Gastrocnemius medialis (tissue), 4 donors: ENCODE measurements at regions not wholly inside any gene's neighbourhood (a gene's known extent, or its start where the extent isn't known, plus 50 kb on each side); places are given as distances from the start of the nearest gene placed in this dataset.
"Not testable (repeated sequence)": the region's sequence is repeated elsewhere in the genome, so short reads cannot be mapped to it uniquely, and the experiment has no call there.

Experiments used
- POLR2A ChIP-seq, 2 donors: fragments of 450-650 bp; IDR thresholded peaks; one replicate each; pipeline ENCODE4 v1.6.1; 2017; ENCODE audit warnings: antibody characterized with exemption in 2 of 2, mild to moderate bottlenecking in 2 of 2, moderate library complexity in 2 of 2
- TF ChIP-seq, protein P1 (sequence below), 5 experiments: fragments of 450-650 bp in 3 of 5; fragments of 200-600 bp in 2 of 5; sonication (generic) in 2 of 5; IDR thresholded peaks in 4 of 5; conservative IDR thresholded peaks in 1 of 5; 1 replicate in 4 of 5; 2 replicates in 1 of 5; pipeline ENCODE4 v1.5.1; 2016 to 2019; ENCODE audit warnings: antibody characterized with exemption in 5 of 5, mild to moderate bottlenecking in 3 of 5, moderate library complexity in 3 of 5

DNA sequence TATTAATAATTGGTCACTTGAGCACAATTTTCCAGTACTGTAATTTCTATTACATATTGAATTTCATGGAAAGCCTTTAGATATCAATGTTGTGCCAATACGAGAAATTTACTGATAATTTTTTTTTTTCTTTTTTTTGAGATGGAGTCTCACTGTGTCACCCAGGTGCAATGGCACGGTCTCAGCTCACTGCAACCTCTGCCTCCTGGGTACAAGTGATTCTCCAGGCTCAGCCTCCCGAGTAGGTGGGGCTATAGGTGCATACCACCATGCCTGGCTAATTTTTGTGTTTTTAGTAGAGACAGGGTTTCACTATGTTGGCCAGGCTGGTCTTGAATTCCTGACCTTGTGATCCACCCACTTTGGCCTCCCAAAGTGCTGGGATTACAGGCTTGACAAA lies 435.4 kb downstream of the FUT8 start:
- TF ChIP-seq, protein P1, sequence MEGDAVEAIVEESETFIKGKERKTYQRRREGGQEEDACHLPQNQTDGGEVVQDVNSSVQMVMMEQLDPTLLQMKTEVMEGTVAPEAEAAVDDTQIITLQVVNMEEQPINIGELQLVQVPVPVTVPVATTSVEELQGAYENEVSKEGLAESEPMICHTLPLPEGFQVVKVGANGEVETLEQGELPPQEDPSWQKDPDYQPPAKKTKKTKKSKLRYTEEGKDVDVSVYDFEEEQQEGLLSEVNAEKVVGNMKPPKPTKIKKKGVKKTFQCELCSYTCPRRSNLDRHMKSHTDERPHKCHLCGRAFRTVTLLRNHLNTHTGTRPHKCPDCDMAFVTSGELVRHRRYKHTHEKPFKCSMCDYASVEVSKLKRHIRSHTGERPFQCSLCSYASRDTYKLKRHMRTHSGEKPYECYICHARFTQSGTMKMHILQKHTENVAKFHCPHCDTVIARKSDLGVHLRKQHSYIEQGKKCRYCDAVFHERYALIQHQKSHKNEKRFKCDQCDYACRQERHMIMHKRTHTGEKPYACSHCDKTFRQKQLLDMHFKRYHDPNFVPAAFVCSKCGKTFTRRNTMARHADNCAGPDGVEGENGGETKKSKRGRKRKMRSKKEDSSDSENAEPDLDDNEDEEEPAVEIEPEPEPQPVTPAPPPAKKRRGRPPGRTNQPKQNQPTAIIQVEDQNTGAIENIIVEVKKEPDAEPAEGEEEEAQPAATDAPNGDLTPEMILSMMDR (IDR thresholded peaks at IDR 0.05 in 4 of 5, conservative IDR thresholded peaks at IDR 0.05 in 1 of 5) = not testable (repeated sequence)
- TF ChIP-seq POLR2A (IDR thresholded peaks at IDR 0.05) = not testable (repeated sequence)
